ELR (cell line): ENCODE measurements at regions not wholly inside any gene's neighbourhood (a gene's known extent, or its start where the extent isn't known, plus 50 kb on each side); places are given as distances from the start of the nearest gene placed in this dataset.

Experiments used
- DNase-seq: peaks from one replicate; pipeline ENCODE4 v3.0.0-alpha.2; 2015; ENCODE audit warnings: low read depth

DNA sequence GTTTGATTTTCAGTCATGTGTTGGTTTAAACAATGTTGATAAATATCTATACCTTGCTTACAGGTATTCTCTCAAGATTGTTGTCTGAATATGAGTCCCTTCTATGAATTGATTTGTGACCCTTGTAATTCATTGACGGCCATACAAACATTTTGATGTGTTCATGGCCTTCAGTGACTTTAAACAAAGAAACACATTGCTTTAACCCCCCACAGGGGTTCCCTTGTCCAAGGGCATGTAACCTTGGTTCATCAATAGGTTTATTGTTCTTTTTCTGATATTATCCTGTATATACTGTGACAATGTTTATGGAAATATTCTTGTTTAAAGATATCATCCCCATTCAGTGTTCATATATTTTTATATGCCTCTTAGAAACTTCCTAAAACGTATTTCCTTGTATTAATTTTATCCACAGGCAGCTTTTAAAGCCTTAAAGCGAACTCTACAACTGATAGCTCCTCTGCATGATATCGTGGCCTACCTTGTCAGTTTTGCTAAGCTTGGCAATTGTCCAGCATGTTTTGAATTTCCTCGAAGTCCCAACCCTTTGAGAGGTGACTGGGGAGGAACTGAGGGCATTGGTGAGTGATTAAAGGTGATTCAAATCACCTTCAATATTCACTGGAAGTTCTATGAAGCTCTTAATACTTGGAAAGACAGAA lies 87.0 kb downstream of the CD164 start:
- DNase-seq, result no peak

DNA sequence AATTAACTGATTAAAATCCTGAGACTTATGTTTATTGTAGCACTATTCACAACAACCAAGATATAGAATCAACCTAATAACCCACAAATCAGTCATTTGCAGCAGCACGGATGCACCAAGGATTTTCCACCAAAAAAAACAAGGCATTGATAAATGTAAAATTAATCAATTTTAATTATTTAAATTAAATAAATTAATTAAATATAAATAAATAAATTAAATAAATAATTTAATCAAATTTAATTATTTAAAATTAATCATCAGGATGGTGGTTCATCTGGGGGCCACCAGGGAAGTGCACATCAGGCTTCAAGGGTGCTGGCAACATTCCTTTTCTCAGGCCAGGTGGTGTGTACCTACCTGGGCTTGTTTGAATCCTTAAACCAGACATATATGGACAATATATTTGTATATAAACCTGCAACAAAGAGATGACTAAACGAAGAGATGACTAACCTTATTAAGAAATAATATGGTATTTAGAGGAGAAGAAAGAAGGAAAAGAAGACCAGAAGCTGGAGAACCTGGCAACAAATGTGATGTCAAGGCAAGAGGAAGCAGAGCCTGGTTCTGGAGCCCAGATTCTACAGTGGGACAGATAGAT lies 89.2 kb downstream of the CD164 start:
- peak; percentile 22 for DNase-seq

DNA sequence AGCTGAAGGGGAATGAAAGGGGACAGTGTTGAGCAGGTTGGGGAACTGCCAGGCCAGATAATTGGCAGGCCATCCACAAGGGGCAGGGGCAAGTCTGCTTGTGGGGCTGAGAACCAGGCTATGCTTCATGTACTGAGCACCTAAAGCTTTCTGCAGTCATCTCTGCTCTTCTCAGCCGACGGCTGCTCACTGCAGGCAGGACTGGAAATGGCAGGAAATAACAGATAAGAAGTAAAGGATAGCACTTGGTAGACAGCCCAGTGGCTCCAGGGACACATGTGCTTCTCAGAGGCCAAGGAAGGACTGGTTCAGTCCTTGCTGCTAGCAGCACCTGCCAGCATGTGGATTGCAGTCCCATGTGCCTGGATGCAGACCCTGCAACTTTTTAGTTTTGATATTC lies 89.8 kb downstream of the CD164 start:
- DNase-seq, result no peak

DNA sequence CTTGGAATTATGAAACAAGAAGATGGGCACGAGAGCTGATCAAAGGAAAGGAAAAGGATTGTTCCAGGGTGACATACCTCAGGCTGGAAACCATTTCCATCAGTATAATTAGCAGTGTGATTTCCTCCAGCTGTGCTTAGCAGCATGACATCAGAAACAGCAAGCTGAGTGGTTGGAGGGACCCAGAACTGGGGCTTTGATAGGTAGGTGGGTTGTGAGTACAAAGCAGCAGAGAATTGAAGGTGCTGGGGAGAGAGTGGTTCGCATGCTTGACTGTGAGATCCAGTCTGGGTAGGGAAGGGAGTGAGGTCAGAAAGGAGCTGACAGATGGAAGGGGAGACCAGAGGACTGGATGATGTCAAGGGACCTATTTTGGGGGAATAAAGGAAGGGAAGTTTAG lies 90.4 kb downstream of the CD164 start:
- no peak for DNase-seq

DNA sequence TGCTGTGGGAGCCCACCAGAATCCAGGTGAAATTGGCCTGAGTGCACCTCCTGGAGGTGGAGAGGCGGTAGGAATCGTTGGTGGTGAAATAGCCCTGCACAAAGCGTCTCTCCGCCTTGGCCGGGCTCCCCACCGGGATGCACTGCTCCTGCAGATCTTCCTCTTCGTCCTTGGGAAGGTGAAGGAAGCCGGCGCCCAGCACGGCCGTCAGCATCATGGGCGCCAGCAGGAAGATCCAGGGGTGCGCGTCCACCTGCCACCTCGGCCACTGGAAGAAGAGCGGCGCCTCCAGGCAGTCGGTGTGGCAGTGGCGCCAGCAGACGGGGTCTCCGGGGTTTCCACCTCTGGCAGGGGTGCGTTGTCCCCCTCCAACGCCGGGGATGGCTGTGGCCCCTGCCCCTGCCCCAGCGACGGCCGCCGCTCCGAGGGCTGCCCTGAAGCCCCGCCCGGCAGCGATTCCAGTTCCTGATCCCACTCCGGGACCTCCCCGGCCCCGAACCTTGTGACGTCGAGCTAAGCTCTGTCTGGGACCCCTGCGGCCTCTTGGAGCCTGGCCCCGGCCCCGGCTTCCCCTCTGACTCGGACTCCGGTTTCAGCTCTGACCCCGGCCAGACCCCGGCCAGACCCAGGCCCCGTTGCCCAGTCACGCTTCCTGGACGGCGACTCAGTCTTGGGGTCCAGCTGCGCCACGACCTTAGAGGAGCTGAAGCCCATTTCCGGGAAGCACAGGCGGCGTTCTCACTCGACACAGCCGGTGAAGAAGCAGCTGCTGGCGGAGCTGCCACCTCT lies 91.9 kb downstream of the CD164 start:
- DNase-seq, result no peak

DNA sequence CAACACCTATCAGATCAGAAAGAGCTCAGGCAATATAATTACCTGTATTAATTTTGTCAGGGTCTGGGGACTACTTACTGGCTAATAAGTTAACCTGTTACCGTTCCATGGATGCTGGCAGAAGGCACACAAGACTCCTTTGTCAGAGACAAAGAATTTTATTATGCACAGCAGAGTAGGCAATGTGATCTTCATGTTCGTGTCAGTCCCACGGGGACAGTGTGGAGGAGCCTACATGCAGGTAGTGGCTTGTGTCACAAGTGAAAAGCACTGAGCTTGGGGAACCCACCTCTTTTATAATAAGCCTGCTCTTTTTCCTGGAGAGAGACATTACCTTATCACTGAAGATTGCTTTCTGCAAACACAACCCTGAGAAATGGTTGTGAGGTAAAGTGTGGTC lies 96.9 kb downstream of the CD164 start:
- no peak for DNase-seq

DNA sequence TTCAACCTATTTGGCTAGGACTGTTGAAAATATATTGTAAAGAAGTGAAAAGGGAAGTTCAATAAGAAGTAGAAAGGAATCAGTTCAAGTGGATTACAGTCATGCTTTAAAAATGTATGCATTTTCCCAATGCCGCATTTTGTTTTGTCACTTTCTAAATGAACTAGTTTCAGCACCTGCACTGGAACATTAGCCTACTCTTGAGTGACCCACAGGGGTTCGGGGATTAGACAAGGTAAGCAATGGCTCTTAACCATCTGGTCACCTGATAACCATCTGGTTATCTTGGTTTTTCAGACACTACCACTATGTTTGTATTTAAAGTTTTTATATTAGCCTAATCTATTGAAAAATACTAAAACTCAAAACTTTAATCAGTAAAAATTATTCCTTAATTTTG lies 97.6 kb downstream of the CD164 start:
- DNase-seq, result no peak

DNA sequence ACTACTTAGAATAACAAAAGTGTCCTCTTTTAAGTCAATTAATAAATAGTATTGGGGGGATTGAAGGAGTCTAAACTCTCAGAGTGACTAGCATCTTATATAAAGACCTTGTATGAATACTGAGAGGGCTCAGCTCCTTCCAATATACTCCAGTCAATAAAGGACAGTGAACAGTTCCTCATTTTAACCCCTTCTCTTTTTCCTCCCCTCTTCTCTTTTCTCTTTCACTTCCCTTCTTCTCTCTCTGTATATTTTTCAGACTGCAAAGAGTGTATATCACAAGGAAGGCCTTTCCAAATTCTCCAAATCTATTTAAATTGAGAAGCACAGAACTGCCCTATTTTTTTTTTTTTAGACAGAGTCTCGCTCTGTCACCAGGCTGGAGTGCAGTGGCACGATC lies 99.5 kb downstream of the CD164 start:
- no peak for DNase-seq

DNA sequence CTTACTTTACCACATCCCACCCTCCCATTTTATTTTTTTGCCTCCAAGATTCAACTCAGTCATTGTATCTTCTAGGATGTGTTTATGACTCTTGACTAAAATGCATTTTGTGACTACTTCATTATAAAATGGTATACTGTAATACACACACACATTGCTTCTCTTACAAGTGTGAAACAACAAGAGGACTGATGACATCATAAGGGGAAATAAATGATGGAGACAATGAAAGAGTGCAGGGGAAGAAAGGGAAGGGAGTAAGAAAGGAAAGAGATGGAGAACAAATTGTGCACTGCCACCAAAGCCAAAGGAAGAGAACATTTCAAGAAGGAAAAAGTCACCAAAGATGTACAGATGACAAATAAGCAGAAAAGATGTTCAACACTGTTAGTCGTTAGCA lies 102.6 kb downstream of the CD164 start:
- DNase-seq, result no peak

DNA sequence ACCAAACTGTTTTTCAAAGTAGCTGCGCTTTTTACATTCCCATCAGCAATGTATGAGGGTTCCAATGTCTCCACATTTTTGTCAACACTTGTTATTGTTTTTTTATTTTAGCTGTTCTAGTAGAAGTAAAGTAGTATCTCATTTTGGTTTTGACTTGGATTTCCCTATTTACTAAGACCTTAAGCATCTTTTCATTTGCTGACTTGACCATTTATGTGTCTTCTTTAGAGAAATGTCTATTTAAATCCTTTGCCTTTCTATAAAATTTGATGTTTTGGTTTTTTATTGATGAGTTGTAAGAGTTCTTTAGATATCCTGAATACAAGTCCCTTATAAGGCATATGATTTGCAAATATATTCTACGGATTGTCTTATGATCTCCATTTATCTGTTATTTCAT lies 110.6 kb downstream of the CD164 start:
- DNase-seq, result no peak

DNA sequence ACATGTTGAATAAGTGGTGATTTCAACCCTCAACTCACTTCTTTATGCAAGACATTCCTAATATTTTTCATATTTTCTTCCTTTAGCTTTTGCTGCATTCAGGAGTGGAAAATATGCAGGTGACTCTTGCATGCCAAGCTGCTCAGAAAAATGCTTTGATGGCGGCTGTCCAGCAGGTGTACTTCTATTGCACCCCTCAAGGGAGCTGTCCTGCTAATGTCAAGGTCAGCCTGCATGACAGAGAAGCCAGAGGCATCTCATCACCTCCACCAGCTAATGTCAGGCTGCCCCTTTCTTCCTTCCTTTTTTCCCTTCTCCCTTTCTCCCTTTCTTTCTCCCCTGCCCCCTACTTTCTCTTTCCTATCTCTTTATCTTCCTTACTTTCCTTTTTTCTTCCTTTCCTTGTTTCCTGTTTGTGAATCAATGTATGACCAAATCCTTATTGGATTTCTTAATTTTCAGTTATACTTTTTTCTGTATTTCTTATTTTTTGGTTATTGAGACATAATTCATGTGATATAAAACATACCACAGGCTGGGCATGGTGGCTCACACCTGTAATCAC lies 112.2 kb downstream of the CD164 start:
- DNase-seq, result no peak

DNA sequence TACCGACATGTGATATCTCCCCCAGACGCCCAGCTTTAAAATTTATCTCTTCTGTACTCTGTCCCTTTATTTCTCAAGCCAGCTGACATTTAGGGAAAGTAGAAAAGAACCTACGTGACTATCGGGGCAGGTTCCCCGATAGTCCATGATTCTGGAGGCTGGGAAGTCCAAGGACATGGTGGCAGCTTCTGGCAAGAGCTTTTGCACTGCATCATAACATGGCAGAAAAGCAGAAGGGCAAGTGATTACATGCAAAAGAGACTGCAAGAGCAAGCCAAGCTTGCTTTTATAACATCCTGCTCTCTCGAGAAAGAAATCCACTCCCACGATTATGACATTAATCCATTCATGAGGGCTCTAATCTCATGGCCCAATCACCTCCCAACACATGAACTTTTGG lies 113.2 kb downstream of the CD164 start:
- DNase-seq, result no peak

DNA sequence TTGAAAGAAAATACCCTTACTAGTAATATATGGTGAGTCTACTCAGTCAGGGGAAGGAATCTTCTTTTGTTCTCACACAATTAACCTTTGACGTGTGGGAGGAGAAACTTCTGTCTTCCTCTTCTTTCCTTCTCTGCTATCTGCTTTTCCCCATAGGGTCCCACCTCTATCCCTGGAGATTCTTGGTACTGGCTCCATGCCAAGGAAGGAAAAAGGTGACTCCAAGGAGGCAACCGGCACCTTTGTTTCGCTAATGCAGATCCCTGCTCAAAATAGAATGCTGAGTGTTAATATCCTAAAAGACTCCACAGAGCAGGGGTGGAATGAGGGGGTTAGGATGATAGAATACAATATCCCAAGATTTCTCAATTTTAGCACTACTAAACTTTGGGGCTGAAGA lies 116.7 kb downstream of the CD164 start:
- DNase-seq, result no peak

DNA sequence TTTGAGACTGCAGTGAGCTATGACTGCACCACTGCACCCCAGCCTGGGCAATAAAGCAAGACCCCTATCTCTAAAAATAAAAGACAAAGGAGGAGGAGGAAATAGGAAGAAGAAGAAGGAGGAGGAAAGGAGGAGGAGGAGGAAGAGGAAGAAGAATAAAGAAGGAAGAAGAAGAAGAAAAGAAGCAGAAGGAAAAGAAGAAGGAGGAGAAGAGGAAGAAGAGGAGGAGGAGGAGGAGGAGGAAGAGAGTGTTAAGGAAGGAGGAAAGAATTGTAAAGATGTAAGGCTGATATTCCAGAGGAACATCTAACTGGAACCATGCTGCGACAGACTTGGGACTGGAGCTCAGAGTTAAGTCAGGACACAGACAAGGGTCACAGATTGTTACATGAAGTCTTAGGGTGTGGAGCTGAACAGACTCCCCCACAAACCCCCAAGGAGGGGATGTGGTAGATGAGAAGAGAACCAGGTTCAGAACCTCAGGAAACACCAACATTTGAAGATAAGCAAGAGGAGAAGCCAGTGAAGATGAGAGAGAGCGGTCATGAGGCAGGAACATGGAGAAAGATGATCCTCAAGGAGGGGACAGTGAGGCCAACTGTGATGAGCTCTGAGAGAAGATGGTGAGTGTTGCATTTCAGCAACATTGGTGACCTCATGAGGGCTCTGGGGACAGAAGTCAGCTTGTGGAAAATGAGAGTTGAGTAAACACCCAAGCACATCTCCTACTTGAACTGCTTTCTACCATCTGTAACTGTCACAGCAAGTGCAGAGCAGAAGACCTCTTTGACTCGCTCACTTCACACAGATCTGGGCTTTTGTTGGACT lies 118.2 kb downstream of the CD164 start:
- DNase-seq, result no peak

DNA sequence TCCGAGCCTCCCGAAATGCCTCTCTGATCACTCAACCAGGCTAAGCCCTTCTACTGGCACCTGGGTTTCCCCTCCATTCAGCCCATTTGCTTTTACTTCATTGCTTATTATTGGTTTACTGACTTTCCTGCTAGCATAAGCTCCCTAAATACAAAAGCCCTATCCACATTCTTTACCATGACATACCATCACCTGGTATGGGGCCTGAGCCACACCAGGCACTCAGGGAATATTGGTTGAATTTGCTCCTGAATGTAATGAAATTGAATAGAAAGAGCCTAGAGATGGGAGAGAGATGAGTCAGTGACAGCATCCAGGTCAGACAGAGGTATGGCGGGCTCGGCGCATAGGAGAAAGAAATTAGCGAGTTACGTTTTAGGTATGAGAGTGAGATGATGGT lies 120.0 kb downstream of the CD164 start:
- DNase-seq, result no peak

DNA sequence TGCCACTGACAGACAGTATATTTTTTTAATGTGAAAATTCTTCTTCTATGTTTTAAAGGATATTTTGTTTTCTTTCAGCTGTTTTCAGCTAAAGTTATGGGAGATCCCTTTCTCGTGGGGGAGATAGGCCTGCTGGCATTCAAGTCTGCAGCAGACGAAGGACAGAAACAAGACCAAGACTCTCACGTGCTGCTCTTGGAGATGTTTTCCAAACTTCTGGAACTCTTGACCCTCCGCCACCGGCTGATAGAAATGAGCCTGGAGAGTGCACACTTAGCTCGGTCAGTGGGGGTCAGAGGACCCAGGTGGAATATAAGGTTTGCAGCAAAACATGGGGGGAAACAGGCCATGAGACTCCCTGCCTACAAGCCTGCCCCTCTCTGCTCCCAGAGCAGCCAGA lies 120.5 kb downstream of the CD164 start:
- no peak for DNase-seq

DNA sequence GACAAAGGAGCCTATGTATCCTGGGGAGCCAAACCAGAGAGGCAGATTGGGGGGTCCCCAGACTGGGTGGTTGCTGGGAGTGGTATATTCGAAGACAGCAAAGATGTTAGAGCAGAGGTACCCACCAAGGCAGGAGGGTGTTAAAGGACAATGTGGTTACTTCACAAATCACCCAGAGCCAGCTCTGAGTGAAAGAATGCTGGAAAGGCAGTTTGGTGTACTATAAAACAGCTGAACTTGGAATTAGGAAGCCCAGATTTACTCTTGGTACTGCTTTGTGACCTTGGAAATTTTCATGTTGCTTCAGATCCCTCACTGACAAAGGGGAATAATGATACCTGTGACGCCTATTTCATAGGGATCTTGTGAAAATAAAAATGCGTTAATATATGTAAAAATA lies 121.6 kb downstream of the CD164 start:
- no peak for DNase-seq

DNA sequence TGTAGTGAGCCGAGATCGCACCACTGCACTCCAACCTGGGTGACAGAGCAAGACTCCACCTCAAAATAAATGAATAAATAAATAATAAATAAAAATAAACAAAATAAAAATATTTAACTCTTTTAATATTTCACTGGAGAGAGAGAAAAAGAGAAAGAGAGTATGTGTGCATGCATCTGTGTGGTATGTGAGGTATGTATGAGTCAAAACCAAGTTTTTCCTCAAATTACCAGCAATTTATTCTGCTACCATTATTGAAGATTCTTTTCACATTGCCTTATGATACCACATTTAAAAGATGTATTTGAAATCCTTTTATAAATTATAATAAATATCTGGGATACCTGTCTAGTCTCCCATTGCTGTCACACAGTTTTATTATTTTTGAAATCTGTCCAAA lies 122.1 kb downstream of the CD164 start:
- DNase-seq, result peak; percentile 67

DNA sequence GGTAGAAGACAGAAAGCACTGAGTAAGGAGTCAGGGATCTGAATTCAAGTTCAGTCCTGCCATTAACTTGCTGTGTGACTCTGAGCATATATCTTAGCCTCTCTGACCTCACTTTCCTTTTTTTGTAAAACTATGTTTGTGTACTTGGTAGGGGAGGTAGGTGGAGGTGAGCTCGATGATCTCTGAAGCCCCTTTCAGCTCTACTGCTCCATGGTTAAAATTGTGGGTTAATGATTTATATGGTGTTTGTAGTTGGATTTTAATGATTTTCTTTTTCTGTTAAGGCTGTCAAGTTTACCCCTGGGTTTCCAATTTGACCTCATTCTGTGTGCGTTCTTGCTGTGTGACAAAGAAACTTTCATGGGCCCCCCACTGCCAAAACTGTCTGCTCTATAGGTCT lies 124.1 kb downstream of the CD164 start:
- DNase-seq, result no peak

DNA sequence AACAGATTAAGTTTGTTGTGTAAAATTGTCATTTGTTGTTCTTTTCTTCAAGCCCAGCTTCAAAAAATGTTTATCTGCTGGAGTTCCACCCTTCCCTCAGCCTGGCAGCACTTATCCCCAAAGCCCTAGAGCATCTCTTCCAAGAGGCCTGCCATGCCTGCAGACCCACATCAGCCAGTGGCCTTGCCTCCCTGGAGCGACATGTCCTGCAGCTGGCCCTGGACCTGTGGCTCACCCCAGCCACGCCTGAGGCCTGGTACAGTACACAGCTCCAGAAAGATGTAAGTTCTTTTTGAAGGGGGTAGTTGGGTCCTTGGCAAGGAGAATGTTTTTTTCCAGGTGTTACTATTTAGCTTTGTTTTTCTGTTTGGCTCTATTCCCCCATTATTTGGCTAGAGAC lies 124.8 kb downstream of the CD164 start:
- no peak for DNase-seq

DNA sequence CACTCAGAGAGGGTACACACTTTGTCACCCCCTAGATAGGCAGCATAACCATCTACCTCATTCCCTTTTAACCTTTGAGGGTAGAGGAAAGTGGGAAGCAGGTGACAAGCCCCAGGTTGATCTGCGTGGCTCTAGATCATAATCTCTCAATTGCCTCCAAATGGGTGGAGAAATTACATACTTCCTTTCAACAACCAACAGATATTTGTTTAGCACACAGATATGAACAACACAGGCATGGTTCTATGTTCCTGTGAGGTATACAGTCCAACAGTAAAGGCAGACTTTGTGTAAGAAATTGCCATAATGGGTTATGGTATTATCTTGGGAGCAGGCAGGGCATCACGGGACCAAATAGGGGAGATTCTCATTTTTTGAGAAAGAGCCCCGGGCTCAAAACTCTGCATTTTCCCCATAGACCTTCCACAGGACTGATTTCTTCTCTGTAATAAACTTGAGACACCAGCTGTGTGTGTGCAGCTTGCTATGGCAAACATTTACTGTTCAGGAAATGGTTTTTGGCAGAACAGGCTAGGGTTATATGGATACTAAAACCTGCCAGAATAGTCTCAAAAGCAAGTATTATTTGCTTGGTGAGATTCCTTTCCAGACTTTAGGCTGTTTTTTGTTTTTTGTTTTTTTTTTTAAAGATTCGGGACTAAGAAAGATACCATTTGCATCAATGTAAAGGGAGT lies 126.2 kb downstream of the CD164 start:
- DNase-seq, result no peak

DNA sequence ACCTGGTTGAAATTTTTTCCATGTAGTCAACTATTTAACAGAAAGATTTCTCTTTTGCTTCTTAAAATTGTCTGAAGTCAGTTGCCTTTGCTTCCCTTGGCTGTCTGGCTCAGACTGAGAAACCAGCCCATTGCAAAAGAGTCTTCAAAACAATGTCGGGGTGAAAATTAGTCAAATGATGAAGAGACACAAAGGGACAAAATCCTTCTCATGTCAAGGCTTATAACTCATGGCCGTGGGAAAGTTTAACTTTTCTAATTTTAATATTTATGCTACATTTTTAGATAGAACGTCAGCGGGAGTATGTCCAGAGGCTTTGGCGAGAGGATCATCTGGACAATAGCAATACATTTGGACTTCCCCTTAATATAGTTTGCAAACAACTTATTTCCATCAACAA lies 127.2 kb downstream of the CD164 start:
- DNase-seq, result no peak
